HUES6 (cell line): ENCODE measurements at regions not wholly inside any gene's neighbourhood (a gene's known extent, or its start where the extent isn't known, plus 50 kb on each side); places are given as distances from the start of the nearest gene placed in this dataset.

ENCODE experiments used
- H3K27ac ChIP-seq: 2 replicates; pipeline ENCODE4 v1.7.0; 2013; ENCODE audit warnings: low read depth, mild to moderate bottlenecking, low read length, inconsistent platforms
- H3K27me3 ChIP-seq: 2 replicates; pipeline ENCODE4 v1.6.1; 2013; ENCODE audit warnings: low read length; ENCODE audit not compliant: control insufficient read depth, insufficient read depth
- H3K36me3 ChIP-seq: 2 replicates; pipeline ENCODE4 v1.6.1; 2013; ENCODE audit warnings: low read length; ENCODE audit not compliant: control insufficient read depth, insufficient read depth
- H3K4me1 ChIP-seq: 2 replicates; pipeline ENCODE4 v1.6.1; 2013; ENCODE audit warnings: low read length; ENCODE audit not compliant: control insufficient read depth, insufficient read depth
- H3K4me3 ChIP-seq: 2 replicates; pipeline ENCODE4 v1.5.1; 2013; ENCODE audit warnings: low read depth, low read length
- H3K9ac ChIP-seq: one replicate; pipeline ENCODE4 v1.6.1; 2013; ENCODE audit warnings: mild to moderate bottlenecking, low read length
- H3K9me3 ChIP-seq: 2 replicates; pipeline ENCODE4 v1.6.1; 2013; ENCODE audit warnings: low read depth, low read length; ENCODE audit not compliant: control insufficient read depth, insufficient read depth

GRCh38 chr2:150690870-150691269, 203.4 kb upstream of the RND3 start:
- no peaks in the 10 kb centered on the region for H3K4me1 ChIP-seq
- no peaks in the 10 kb centered on the region for H3K9me3 ChIP-seq
- H3K9ac ChIP-seq = no peak overlapping the region
- H3K27ac ChIP-seq = no peak overlapping the region
- H3K36me3 ChIP-seq = no peaks in the 10 kb centered on the region
- H3K4me3 ChIP-seq = no peak overlapping the region
- no peaks in the 10 kb centered on the region for H3K27me3 ChIP-seq

DNA sequence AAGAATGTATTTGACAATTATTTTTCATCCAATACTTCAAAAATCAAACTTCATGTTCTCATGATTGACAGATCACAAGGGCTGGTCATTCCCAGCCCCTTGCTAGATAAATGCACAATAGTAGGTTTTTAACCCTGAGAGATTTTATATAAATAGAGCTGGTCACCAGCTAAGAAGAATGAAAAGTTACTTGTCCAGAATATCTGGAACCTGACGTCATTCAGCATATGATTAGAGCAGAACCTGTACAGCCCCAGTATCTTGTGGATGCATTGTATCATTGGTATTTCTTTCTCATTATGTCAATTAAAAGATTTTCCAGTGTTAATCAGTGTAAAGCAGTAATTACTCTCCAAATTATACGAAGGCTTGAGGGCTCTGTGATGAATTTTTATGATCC, 202.8 kb upstream of the RND3 start:
- Histone ChIP-seq H3K4me3 (no peak overlapping the region), H3K9ac (no peak overlapping the region), H3K27me3 (no peaks in the 10 kb centered on the region), H3K4me1 (no peaks in the 10 kb centered on the region), H3K27ac (no peak overlapping the region), H3K9me3 (no peaks in the 10 kb centered on the region), H3K36me3 (no peaks in the 10 kb centered on the region)

DNA sequence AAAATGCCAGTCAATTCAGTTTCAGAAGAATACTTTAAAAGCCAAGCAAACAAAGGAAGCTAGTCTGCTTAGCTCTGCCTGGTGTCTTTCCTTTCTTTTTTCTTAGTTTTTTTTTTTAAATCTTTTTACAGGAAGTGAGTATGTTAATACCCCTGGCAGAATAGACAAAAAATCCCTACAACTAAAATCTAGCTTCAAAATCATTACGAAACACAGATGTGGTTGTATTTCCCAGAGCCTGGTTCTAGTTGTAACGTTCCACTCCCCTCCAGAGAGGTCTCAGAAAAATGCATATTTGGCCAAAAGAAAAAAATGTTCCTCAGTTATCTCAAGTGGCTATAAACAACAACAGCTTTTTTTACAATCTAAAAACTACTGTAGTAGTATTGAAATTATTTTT, 202.1 kb upstream of the RND3 start:
- Histone ChIP-seq H3K9ac (no peak overlapping the region), H3K27ac (no peak overlapping the region)

DNA sequence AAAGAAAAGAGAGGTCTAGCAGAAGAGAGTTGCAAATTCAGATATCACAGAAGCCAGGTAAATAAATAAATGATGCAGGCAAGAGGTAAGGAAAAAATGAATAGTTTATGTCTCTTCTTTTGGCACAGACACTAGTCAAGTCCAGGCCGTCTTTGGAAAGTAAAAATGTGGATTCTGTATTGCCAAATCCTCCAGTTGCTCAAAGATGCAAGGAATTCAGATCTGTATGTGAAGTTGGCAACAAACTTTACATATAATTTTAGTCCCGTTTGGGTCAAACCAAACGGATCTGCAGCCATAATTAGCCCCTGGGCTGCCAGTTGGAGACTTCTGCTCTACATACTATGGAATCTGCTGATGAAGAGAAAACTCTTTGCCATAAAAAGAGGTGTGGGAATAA, 200.5 kb upstream of the RND3 start:
- Histone ChIP-seq H3K27me3 (no peaks in the 10 kb centered on the region), H3K9ac (no peak overlapping the region), H3K27ac (no peak overlapping the region), H3K9me3 (no peaks in the 10 kb centered on the region), H3K4me1 (no peaks in the 10 kb centered on the region), H3K36me3 (no peaks in the 10 kb centered on the region), H3K4me3 (no peak overlapping the region)

More for the DNA sequence above, 202.1 kb upstream of the RND3 start:
- no peak overlapping the region for H3K4me3 ChIP-seq
- no peaks in the 10 kb centered on the region for H3K4me1 ChIP-seq
- no peaks in the 10 kb centered on the region for H3K9me3 ChIP-seq
- no peaks in the 10 kb centered on the region for H3K27me3 ChIP-seq
- no peaks in the 10 kb centered on the region for H3K36me3 ChIP-seq

DNA sequence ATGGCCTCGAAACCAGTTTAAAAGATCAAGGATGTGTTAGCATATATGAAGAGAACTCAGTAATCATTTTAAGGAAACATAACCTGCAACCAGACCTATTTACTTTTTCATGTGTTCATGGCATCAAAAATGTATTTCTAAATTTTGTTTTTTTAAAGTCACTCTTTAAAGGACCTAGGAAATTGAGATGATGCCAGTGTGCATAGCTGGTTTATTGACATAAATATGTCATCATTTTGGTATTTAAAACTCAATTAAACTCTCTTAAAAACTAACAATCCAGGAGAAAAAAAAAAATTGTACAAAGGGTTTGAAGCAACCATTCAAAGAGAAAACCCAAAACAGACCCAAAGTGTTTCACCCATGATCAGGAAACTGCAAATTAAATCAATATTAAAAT, 198.9 kb upstream of the RND3 start:
- H3K4me1 ChIP-seq = no peaks in the 10 kb centered on the region
- H3K9me3 ChIP-seq = peaks cover 1% of the 10 kb centered on the region; the same call in 1 of the 2 replicates
- no peak overlapping the region for H3K27ac ChIP-seq
- no peaks in the 10 kb centered on the region for H3K27me3 ChIP-seq
- no peaks in the 10 kb centered on the region for H3K36me3 ChIP-seq
- no peak overlapping the region for H3K4me3 ChIP-seq
- no peak overlapping the region for H3K9ac ChIP-seq

- Histone ChIP-seq H3K27me3 (no peaks in the 10 kb centered on the region), H3K36me3 (no peaks in the 10 kb centered on the region), H3K27ac (no peak overlapping the region), H3K9ac (no peak overlapping the region), H3K4me3 (no peak overlapping the region), H3K4me1 (peaks cover 4% of the 10 kb centered on the region; the same call in 1 of the 2 replicates), H3K9me3 (peaks cover 5% of the 10 kb centered on the region; the same call in 1 of the 2 replicates)
These were observed 193.8 kb upstream of the RND3 start for GRCh38 chr2:150681120-150681804.

DNA sequence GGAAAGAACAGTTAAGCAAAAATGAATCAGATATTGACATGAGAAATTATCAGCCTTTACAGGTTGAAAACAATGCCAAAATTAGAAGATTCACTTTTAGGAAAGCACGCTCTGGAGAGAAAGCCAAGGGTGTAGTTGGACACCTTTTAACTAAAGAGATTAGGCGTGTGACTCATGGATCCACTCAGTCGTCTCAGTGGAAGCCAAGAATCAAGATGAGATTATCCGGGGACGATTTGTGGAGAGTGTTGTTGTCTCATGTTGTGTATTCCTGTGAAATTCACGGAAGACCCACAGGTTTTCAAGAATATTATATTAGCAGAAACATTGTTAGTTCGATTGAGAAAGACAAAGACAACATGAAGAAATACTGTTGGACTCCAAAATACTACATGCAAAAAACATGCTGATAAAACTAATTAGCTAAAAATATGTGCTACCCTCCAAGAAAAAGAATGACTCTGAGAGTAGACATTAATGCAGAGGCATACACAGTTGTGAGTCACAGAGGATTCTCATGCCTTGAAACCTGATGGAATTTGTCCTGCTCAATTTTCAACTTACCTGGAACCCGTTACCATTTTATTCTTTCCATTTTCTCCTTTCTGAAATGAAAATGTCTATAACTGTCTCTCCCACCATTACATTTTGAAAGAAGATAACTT, 192.1 kb upstream of the RND3 start:
- no peak overlapping the region for H3K9ac ChIP-seq
- H3K27ac ChIP-seq = no peak overlapping the region
- H3K9me3 ChIP-seq = peaks cover 5% of the 10 kb centered on the region; the same call in 1 of the 2 replicates
- no peaks in the 10 kb centered on the region for H3K27me3 ChIP-seq
- peaks cover 4% of the 10 kb centered on the region; the same call in 1 of the 2 replicates for H3K4me1 ChIP-seq
- H3K36me3 ChIP-seq = no peaks in the 10 kb centered on the region
- H3K4me3 ChIP-seq = no peak overlapping the region

GRCh38 chr2:150677551-150677950, 190.1 kb upstream of the RND3 start:
- Histone ChIP-seq H3K4me3 (no peak overlapping the region), H3K9me3 (peaks cover 5% of the 10 kb centered on the region; the same call in 1 of the 2 replicates), H3K9ac (no peak overlapping the region), H3K27ac (no peak overlapping the region), H3K4me1 (peaks cover 4% of the 10 kb centered on the region; the same call in 1 of the 2 replicates), H3K27me3 (no peaks in the 10 kb centered on the region), H3K36me3 (no peaks in the 10 kb centered on the region)

GRCh38 chr2:150676747-150677383, 189.4 kb upstream of the RND3 start:
- Histone ChIP-seq H3K36me3 (no peaks in the 10 kb centered on the region), H3K4me3 (no peak overlapping the region), H3K9ac (no peak overlapping the region), H3K27me3 (no peaks in the 10 kb centered on the region), H3K9me3 (peaks cover 5% of the 10 kb centered on the region; the same call in 1 of the 2 replicates), H3K4me1 (peaks cover 4% of the 10 kb centered on the region; the same call in 1 of the 2 replicates), H3K27ac (no peak overlapping the region)

- H3K4me3 ChIP-seq = no peak overlapping the region
- H3K9ac ChIP-seq = no peak overlapping the region
- H3K27me3 ChIP-seq = no peaks in the 10 kb centered on the region
- H3K9me3 ChIP-seq = no peaks in the 10 kb centered on the region
- peaks cover 4% of the 10 kb centered on the region; the same call in 1 of the 2 replicates for H3K4me1 ChIP-seq
- no peak overlapping the region for H3K27ac ChIP-seq
- H3K36me3 ChIP-seq = no peaks in the 10 kb centered on the region
These were observed 188.3 kb upstream of the RND3 start for GRCh38 chr2:150675807-150676206.

GRCh38 chr2:150674283-150674682, 186.8 kb upstream of the RND3 start:
- Histone ChIP-seq H3K4me1 (peaks cover 4% of the 10 kb centered on the region; the same call in 1 of the 2 replicates), H3K4me3 (no peak overlapping the region), H3K36me3 (no peaks in the 10 kb centered on the region), H3K9ac (no peak overlapping the region), H3K27ac (no peak overlapping the region), H3K27me3 (no peaks in the 10 kb centered on the region), H3K9me3 (no peaks in the 10 kb centered on the region)
